ENCODE measurements at regions not wholly inside any gene's neighbourhood (a gene's known extent, or its start where the extent isn't known, plus 50 kb on each side); places are given as distances from the start of the nearest gene placed in this dataset.
A peak's percentile ranks its signal among the peaks of the same experiment; 100 is the strongest.

DNA sequence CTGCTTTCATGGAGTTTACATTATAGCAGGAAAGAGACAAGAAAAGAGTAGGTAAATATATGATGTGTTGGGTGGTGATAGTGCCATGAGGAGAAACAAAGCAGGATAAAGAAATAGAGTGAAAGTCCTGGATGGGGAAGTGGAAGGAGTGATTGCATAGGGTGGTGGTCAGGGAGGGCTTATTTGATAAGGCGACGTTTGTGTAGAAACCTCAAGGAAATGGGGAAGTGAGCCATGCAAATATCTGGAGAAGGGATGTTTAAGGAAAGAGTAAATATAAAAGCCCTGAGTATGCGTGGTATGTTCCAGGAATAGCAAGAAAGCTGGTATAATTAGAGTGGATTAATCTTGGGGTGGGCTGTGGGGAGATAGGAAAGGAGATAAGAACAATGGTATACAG lies 134.7 kb upstream of the SV2C start:
- Histone ChIP-seq H3K9me3 (ENCODE audit: severe bottlenecking) (no peaks in the 10 kb centered on the region), H3K27me3 (ENCODE audit: insufficient read depth, low read depth, severe bottlenecking) (no peaks in the 10 kb centered on the region), H3K36me3 (no peaks in the 10 kb centered on the region), H3K4me3 (ENCODE audit: low read depth, low read length) (no peak overlapping the region), H3K27ac (no peak overlapping the region)
- TF ChIP-seq, protein P1, sequence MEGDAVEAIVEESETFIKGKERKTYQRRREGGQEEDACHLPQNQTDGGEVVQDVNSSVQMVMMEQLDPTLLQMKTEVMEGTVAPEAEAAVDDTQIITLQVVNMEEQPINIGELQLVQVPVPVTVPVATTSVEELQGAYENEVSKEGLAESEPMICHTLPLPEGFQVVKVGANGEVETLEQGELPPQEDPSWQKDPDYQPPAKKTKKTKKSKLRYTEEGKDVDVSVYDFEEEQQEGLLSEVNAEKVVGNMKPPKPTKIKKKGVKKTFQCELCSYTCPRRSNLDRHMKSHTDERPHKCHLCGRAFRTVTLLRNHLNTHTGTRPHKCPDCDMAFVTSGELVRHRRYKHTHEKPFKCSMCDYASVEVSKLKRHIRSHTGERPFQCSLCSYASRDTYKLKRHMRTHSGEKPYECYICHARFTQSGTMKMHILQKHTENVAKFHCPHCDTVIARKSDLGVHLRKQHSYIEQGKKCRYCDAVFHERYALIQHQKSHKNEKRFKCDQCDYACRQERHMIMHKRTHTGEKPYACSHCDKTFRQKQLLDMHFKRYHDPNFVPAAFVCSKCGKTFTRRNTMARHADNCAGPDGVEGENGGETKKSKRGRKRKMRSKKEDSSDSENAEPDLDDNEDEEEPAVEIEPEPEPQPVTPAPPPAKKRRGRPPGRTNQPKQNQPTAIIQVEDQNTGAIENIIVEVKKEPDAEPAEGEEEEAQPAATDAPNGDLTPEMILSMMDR (IDR thresholded peaks at IDR 0.05; ENCODE audit: low read depth, low read length): no peak
- no peak for DNase-seq

DNA sequence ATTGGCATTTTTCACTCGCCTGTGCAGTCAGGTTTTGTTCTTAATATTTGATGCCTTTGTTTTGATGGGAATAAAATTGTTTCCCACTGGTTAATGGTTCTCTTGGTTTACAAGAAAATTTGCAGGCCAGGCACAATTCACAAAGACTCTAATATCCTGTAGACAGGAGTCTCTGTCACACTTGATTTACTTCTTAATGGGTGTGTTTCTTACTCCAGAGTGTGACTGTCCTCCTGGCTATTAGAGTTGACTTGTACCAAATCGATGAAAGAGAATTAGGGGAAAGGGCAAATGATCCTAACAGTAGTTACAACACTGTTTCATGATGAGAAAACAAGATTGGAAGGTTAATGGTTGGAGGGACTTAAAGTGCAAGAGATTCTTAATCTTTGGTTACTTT lies 142.8 kb upstream of the SV2C start:
- no peaks in the 10 kb centered on the region for H3K9me3 ChIP-seq (ENCODE audit: severe bottlenecking)

DNA sequence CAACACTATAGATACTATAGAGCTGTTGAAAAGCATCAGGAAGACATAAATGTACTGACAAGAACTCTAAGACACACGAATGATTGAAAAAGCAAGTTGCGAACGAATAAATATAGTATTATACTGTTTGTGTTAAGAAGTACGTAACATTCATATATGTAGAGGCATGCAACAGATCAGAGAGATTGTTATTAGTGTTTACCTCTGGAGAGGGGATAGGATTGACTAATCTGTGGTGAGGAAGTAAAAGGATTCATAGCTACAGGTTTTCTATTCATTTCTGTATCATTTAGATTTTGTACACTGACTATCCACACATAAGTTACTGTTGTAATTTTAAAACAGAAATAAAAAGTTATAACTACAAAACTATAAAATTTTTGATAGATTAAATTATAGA lies 147.6 kb upstream of the SV2C start:
- no peak for DNase-seq
- no peak overlapping the region for H3K27ac ChIP-seq
- TF ChIP-seq, protein P1 (IDR thresholded peaks at IDR 0.05; ENCODE audit: low read depth, low read length): no peak
- no peak overlapping the region for H3K4me3 ChIP-seq (ENCODE audit: low read depth, low read length)
- no peaks in the 10 kb centered on the region for H3K36me3 ChIP-seq
- no peaks in the 10 kb centered on the region for H3K27me3 ChIP-seq (ENCODE audit: insufficient read depth, low read depth, severe bottlenecking)
- no peaks in the 10 kb centered on the region for H3K9me3 ChIP-seq (ENCODE audit: severe bottlenecking)

More for the DNA sequence above, 142.8 kb upstream of the SV2C start:
- no peak overlapping the region for H3K4me3 ChIP-seq (ENCODE audit: low read depth, low read length)
- TF ChIP-seq, protein P1 (IDR thresholded peaks at IDR 0.05; ENCODE audit: low read depth, low read length): no peak
- no peak for DNase-seq
- H3K27me3 ChIP-seq (ENCODE audit: insufficient read depth, low read depth, severe bottlenecking): no peaks in the 10 kb centered on the region
- H3K27ac ChIP-seq: no peak overlapping the region
- no peaks in the 10 kb centered on the region for H3K36me3 ChIP-seq

DNA sequence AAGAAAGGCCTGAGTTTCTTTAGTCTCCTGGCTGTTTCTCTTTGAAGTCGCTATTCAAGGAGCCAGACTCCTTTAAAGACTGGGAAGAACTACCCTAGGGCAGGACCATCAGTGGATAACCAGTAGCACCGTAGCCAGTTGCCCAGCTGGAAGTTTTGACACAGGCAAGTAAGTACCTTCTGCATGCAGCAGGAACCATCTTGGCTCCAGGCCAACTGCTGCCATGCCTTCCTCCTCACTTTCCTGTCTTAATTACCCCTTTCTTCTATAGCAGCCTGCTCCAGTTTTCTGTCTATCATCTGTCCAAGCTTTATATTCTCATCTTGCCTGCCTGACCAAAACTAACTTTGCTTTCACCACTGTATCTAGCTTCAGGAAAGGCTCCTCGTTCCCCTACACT lies 149.7 kb upstream of the SV2C start:
- Histone ChIP-seq H3K4me3 (ENCODE audit: low read depth, low read length) (no peak overlapping the region), H3K27ac (no peak overlapping the region), H3K27me3 (ENCODE audit: insufficient read depth, low read depth, severe bottlenecking) (no peaks in the 10 kb centered on the region), H3K36me3 (no peaks in the 10 kb centered on the region), H3K9me3 (ENCODE audit: severe bottlenecking) (no peaks in the 10 kb centered on the region)
- TF ChIP-seq, protein P1 (IDR thresholded peaks at IDR 0.05; ENCODE audit: low read depth, low read length): no peak
- DNase-seq: no peak

DNA sequence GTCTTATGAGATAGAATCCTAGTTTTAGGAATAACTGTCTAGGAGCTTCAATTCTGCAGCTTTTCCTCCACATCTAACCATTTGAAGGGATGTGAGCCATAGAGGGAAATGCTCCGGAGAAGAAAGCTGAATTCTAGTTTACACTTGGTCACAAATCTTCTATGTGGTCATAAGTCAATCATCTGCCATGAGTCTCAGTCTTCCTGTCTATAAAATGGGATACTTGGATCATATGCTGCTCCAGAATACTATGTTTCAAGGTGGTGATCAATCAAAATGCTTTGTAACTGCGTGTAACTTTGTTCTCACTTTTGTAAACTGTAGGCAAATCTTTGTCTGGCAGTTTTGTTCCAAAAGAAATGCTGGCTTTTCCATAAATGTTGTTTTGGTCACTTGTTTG lies 152.0 kb upstream of the SV2C start:
- Histone ChIP-seq H3K36me3 (no peaks in the 10 kb centered on the region), H3K4me3 (ENCODE audit: low read depth, low read length) (no peak overlapping the region), H3K9me3 (ENCODE audit: severe bottlenecking) (no peaks in the 10 kb centered on the region), H3K27me3 (ENCODE audit: insufficient read depth, low read depth, severe bottlenecking) (no peaks in the 10 kb centered on the region), H3K27ac (no peak overlapping the region)
- no peak for DNase-seq
- TF ChIP-seq, protein P1 (IDR thresholded peaks at IDR 0.05; ENCODE audit: low read depth, low read length): no peak

DNA sequence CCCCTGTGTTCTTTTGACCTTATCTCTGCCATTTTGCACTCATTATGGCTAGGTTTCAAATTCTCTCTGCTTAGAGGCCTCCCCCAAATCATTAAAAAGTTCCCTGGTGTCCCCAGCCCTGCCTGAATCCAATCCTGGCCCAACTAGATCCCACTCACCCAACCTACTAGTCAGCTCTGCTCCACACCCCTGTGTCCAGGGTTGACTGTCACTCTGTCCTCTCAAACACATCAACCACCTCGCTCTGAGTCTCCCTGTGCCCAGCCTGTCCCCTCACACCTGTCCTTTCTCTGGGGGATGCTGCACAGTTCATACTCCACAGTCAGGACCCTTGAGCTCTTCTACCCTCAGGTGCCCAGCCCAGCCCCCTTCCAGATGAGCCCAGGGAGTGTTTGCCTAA lies 154.2 kb upstream of the SV2C start:
- Histone ChIP-seq H3K27me3 (ENCODE audit: insufficient read depth, low read depth, severe bottlenecking) (no peaks in the 10 kb centered on the region), H3K36me3 (no peaks in the 10 kb centered on the region), H3K4me3 (ENCODE audit: low read depth, low read length) (no peak overlapping the region), H3K9me3 (ENCODE audit: severe bottlenecking) (no peaks in the 10 kb centered on the region), H3K27ac (no peak overlapping the region)
- DNase-seq: peak; percentile 7
- TF ChIP-seq, protein P1 (IDR thresholded peaks at IDR 0.05; ENCODE audit: low read depth, low read length): no peak
